ENCODE measurements at regions not wholly inside any gene's neighbourhood (a gene's known extent, or its start where the extent isn't known, plus 50 kb on each side); places are given as distances from the start of the nearest gene placed in this dataset.

DNA sequence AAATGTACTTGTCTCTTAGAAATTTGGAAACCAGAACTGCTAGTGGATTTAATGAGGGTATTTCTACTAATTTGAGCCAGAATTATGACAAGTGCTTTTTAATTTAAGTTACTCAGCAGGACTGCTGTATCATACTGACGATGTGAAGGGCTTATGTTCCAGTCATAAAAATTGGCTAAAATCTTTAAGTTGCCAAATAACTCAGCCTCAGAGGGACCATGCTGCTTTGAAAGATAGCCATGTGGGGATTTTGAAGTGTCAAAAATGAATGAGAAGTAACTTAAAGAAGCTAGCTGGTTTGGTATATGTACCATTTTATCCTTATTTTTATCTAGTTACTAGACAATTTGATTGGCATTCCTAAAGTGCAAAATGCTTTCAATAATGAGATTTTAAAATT lies 545.0 kb downstream of the DIPK2A start:
- H3K9ac ChIP-seq (ENCODE audit: low read length), result no peak overlapping the region
- no peak overlapping the region for H3K4me3 Mint-ChIP-seq (ENCODE audit: unreplicated experiment)
- no peaks in the 10 kb centered on the region for H3K9me3 ChIP-seq (ENCODE audit: insufficient read depth, low read depth, low read length)
- H3K4me1 Mint-ChIP-seq (ENCODE audit: low read depth, unreplicated experiment), result no peaks in the 10 kb centered on the region
- H3K27ac Mint-ChIP-seq (ENCODE audit: unreplicated experiment), result no peak overlapping the region
- no peak overlapping the region for H2AFZ ChIP-seq (ENCODE audit: low read depth, low read length)
- no peaks in the 10 kb centered on the region for H3K36me3 ChIP-seq (ENCODE audit: insufficient read depth, low read length)
- H3K27ac ChIP-seq (ENCODE audit: low read depth, low read length), result no peak overlapping the region
- no peaks in the 10 kb centered on the region for H3K36me3 Mint-ChIP-seq (ENCODE audit: low read depth, unreplicated experiment)
- TF ChIP-seq, protein P1, sequence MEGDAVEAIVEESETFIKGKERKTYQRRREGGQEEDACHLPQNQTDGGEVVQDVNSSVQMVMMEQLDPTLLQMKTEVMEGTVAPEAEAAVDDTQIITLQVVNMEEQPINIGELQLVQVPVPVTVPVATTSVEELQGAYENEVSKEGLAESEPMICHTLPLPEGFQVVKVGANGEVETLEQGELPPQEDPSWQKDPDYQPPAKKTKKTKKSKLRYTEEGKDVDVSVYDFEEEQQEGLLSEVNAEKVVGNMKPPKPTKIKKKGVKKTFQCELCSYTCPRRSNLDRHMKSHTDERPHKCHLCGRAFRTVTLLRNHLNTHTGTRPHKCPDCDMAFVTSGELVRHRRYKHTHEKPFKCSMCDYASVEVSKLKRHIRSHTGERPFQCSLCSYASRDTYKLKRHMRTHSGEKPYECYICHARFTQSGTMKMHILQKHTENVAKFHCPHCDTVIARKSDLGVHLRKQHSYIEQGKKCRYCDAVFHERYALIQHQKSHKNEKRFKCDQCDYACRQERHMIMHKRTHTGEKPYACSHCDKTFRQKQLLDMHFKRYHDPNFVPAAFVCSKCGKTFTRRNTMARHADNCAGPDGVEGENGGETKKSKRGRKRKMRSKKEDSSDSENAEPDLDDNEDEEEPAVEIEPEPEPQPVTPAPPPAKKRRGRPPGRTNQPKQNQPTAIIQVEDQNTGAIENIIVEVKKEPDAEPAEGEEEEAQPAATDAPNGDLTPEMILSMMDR (IDR thresholded peaks at IDR 0.05; ENCODE audit: insufficient read depth, low read depth, low read length), result no peak
- no peak for TF ChIP-seq EZH2 (IDR thresholded peaks at IDR 0.05; ENCODE audit: insufficient read depth, low read length)
- no peaks in the 10 kb centered on the region for H3K79me2 ChIP-seq (ENCODE audit: insufficient read depth, low read length)
- no peak overlapping the region for H3K4me2 ChIP-seq (ENCODE audit: low read length)
- FAIRE-seq, result no peak
- H3K27me3 Mint-ChIP-seq (ENCODE audit: low read depth, unreplicated experiment), result no peaks in the 10 kb centered on the region
- no peaks in the 10 kb centered on the region for H3K9me3 Mint-ChIP-seq (ENCODE audit: unreplicated experiment)
- H3K27me3 ChIP-seq (ENCODE audit: insufficient read depth, low read length), result no peaks in the 10 kb centered on the region
- DNase-seq (ENCODE audit: low read depth), result no peak
- H4K20me1 ChIP-seq (ENCODE audit: insufficient read depth, low read length), result no peaks in the 10 kb centered on the region
- H3K4me3 ChIP-seq (ENCODE audit: insufficient read depth, low read depth, low read length), result no peak overlapping the region
- H3K4me1 ChIP-seq (ENCODE audit: insufficient read depth, low read length), result no peaks in the 10 kb centered on the region

DNA sequence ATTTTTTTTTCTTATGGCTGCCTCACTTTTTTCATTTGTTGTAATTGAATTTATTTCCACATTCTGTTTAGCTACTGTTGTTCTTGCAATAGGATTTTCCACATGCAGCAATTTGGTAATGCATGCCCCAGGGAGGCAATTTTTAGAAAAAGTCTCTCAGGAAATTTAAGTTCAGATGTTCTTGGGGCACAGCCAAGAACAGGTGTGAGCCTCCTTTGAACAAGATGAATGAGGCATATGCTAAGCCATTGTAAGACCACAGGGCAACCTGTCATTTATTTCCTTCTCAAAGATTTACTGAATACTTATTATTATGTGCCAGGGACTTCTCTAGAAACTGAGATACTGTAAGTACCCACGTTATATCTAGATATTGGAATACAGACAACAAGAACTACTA lies 549.5 kb downstream of the DIPK2A start:
- Histone ChIP-seq H3K4me1 (ENCODE audit: insufficient read depth, low read length) (no peaks in the 10 kb centered on the region), H4K20me1 (ENCODE audit: insufficient read depth, low read length) (no peaks in the 10 kb centered on the region), H3K9ac (ENCODE audit: low read length) (no peak overlapping the region), H3K4me3 (ENCODE audit: insufficient read depth, low read depth, low read length) (no peak overlapping the region), H3K9me3 (ENCODE audit: insufficient read depth, low read depth, low read length) (no peaks in the 10 kb centered on the region), H3K27me3 (ENCODE audit: insufficient read depth, low read length) (no peaks in the 10 kb centered on the region), H3K36me3 (ENCODE audit: insufficient read depth, low read length) (no peaks in the 10 kb centered on the region), H2AFZ (ENCODE audit: low read depth, low read length) (no peak overlapping the region), H3K4me2 (ENCODE audit: low read length) (no peak overlapping the region), H3K27ac (ENCODE audit: low read depth, low read length) (no peak overlapping the region), H3K79me2 (ENCODE audit: insufficient read depth, low read length) (no peaks in the 10 kb centered on the region)
- no peaks in the 10 kb centered on the region for H3K36me3 Mint-ChIP-seq (ENCODE audit: low read depth, unreplicated experiment)
- H3K27ac Mint-ChIP-seq (ENCODE audit: unreplicated experiment), result no peak overlapping the region
- FAIRE-seq (no peak), DNase-seq (ENCODE audit: low read depth) (no peak)
- TF ChIP-seq EZH2 (IDR thresholded peaks at IDR 0.05; ENCODE audit: insufficient read depth, low read length), result no peak
- TF ChIP-seq, protein P1 (IDR thresholded peaks at IDR 0.05; ENCODE audit: insufficient read depth, low read depth, low read length), result no peak
- H3K27me3 Mint-ChIP-seq (ENCODE audit: low read depth, unreplicated experiment), result no peaks in the 10 kb centered on the region
- no peaks in the 10 kb centered on the region for H3K9me3 Mint-ChIP-seq (ENCODE audit: unreplicated experiment)
- no peaks in the 10 kb centered on the region for H3K4me1 Mint-ChIP-seq (ENCODE audit: low read depth, unreplicated experiment)
- H3K4me3 Mint-ChIP-seq (ENCODE audit: unreplicated experiment), result no peak overlapping the region

DNA sequence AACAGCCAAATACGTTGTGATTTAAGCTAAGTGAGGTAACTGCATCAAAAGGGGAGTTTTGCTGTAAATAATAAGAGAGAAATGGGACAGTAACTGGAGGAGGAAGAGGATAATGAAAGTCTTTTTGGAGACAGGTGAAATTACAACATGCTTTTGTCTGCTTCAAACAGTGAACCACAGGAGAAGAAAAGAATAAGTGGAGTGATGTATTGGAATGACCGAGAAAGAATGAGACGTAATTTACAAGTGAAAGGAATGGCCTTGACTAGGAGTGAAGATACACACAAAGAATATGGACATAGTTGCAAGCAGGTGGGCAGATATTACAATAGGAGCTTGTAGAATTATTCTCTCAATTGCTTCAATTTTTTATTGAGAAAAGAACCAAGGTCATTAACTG lies 550.8 kb downstream of the DIPK2A start:
- Histone ChIP-seq H3K36me3 (ENCODE audit: insufficient read depth, low read length) (no peaks in the 10 kb centered on the region), H2AFZ (ENCODE audit: low read depth, low read length) (no peak overlapping the region), H3K9me3 (ENCODE audit: insufficient read depth, low read depth, low read length) (no peaks in the 10 kb centered on the region), H3K4me1 (ENCODE audit: insufficient read depth, low read length) (no peaks in the 10 kb centered on the region), H3K27me3 (ENCODE audit: insufficient read depth, low read length) (no peaks in the 10 kb centered on the region), H3K79me2 (ENCODE audit: insufficient read depth, low read length) (no peaks in the 10 kb centered on the region), H3K27ac (ENCODE audit: low read depth, low read length) (no peak overlapping the region), H3K9ac (ENCODE audit: low read length) (no peak overlapping the region), H3K4me2 (ENCODE audit: low read length) (no peak overlapping the region), H3K4me3 (ENCODE audit: insufficient read depth, low read depth, low read length) (no peak overlapping the region), H4K20me1 (ENCODE audit: insufficient read depth, low read length) (no peaks in the 10 kb centered on the region)
- FAIRE-seq, result no peak
- H3K9me3 Mint-ChIP-seq (ENCODE audit: unreplicated experiment), result no peaks in the 10 kb centered on the region
- no peak overlapping the region for H3K27ac Mint-ChIP-seq (ENCODE audit: unreplicated experiment)
- no peaks in the 10 kb centered on the region for H3K27me3 Mint-ChIP-seq (ENCODE audit: low read depth, unreplicated experiment)
- no peaks in the 10 kb centered on the region for H3K36me3 Mint-ChIP-seq (ENCODE audit: low read depth, unreplicated experiment)
- no peaks in the 10 kb centered on the region for H3K4me1 Mint-ChIP-seq (ENCODE audit: low read depth, unreplicated experiment)
- no peak for DNase-seq (ENCODE audit: low read depth)
- TF ChIP-seq, protein P1 (IDR thresholded peaks at IDR 0.05; ENCODE audit: insufficient read depth, low read depth, low read length), result no peak
- TF ChIP-seq EZH2 (IDR thresholded peaks at IDR 0.05; ENCODE audit: insufficient read depth, low read length), result no peak
- H3K4me3 Mint-ChIP-seq (ENCODE audit: unreplicated experiment), result no peak overlapping the region

Data from astrocyte (in vitro differentiated cells and primary cell).